HL-60 (cell line): ENCODE measurements at regions not wholly inside any gene's neighbourhood (a gene's known extent, or its start where the extent isn't known, plus 50 kb on each side); places are given as distances from the start of the nearest gene placed in this dataset.

ENCODE experiments used
- DNase-seq, 2 experiments: peaks; one replicate each; pipeline ENCODE4 v3.0.0-alpha.2; 2010 to 2020; ENCODE audit warnings: low read depth in 1 of 2, low spot score in 1 of 2
- H3K27ac ChIP-seq: fragments of 250-450 bp; sonication (Bioruptor Pico); replicated peaks from 2 replicates; pipeline ENCODE4 v1.5.1; 2020; ENCODE audit warnings: mild to moderate bottlenecking, moderate library complexity
- H3K27me3 ChIP-seq: fragments of 250-450 bp; sonication (Bioruptor Pico); 2 replicates; pipeline ENCODE4 v1.5.1; 2021; ENCODE audit warnings: mild to moderate bottlenecking, moderate library complexity; ENCODE audit not compliant: insufficient read depth, poor library complexity, severe bottlenecking
- H3K4me3 ChIP-seq: replicated peaks from 2 replicates; pipeline ENCODE4 v1.5.1; 2011; ENCODE audit warnings: mild to moderate bottlenecking, control low read depth, low read length; ENCODE audit not compliant: insufficient read depth
- CTCF ChIP-seq: IDR thresholded peaks from one replicate; pipeline ENCODE4 v1.5.1; 2011; ENCODE audit warnings: low read length, control low read depth, inconsistent platforms; ENCODE audit not compliant: insufficient read depth
- GABPA ChIP-seq: IDR thresholded peaks from 2 replicates; pipeline ENCODE4 v1.6.1; 2012; ENCODE audit warnings: low read depth
- POLR2AphosphoS5 ChIP-seq: IDR thresholded peaks from 2 replicates; pipeline ENCODE4 v1.6.1; 2012; ENCODE audit warnings: low read depth
- REST ChIP-seq: IDR thresholded peaks from 2 replicates; pipeline ENCODE4 v1.6.1; 2012; ENCODE audit warnings: low read depth; ENCODE audit not compliant: insufficient replicate concordance
- SPI1 ChIP-seq: IDR thresholded peaks from 2 replicates; pipeline ENCODE4 v1.6.1; 2012; ENCODE audit warnings: low read depth, mild to moderate bottlenecking, borderline replicate concordance

- Histone ChIP-seq H3K4me3 (no peak overlapping the region), H3K27ac (no peak overlapping the region), H3K27me3 (no peaks in the 10 kb centered on the region)
- no peak for TF ChIP-seq GABPA
- no peak for TF ChIP-seq CTCF
- TF ChIP-seq SPI1, result no peak
- TF ChIP-seq POLR2AphosphoS5, result no peak
- TF ChIP-seq REST, result no peak
- DNase-seq, result no peak
These were observed 329.2 kb upstream of the PRR16 start for GRCh38 chr5:120134944-120135343.

GRCh38 chr5:120137582-120137981 lies 326.5 kb upstream of the PRR16 start:
- no peak for DNase-seq
- Histone ChIP-seq H3K27ac (no peak overlapping the region), H3K27me3 (no peaks in the 10 kb centered on the region), H3K4me3 (no peak overlapping the region)
- TF ChIP-seq GABPA, result no peak
- TF ChIP-seq CTCF, result no peak
- TF ChIP-seq REST, result no peak
- TF ChIP-seq SPI1, result no peak
- TF ChIP-seq POLR2AphosphoS5, result no peak

- no peaks in the 10 kb centered on the region for H3K27me3 ChIP-seq
- H3K27ac ChIP-seq, result no peak overlapping the region
- TF ChIP-seq CTCF, result no peak
- H3K4me3 ChIP-seq, result no peak overlapping the region
- peak; percentile 39 to 58 for DNase-seq
These were observed 325.1 kb upstream of the PRR16 start for GRCh38 chr5:120139039-120139438.

- H3K4me3 ChIP-seq, result no peak overlapping the region
- TF ChIP-seq POLR2AphosphoS5, result no peak
- no peak for TF ChIP-seq GABPA
- TF ChIP-seq CTCF, result no peak
- TF ChIP-seq SPI1, result no peak
- no peak for TF ChIP-seq REST
- no peaks in the 10 kb centered on the region for H3K27me3 ChIP-seq
- no peak for DNase-seq
- H3K27ac ChIP-seq, result no peak overlapping the region
These were observed 323.6 kb upstream of the PRR16 start for GRCh38 chr5:120140501-120140900.
